ENCODE measurements at regions not wholly inside any gene's neighbourhood (a gene's known extent, or its start where the extent isn't known, plus 50 kb on each side); places are given as distances from the start of the nearest gene placed in this dataset.

DNA sequence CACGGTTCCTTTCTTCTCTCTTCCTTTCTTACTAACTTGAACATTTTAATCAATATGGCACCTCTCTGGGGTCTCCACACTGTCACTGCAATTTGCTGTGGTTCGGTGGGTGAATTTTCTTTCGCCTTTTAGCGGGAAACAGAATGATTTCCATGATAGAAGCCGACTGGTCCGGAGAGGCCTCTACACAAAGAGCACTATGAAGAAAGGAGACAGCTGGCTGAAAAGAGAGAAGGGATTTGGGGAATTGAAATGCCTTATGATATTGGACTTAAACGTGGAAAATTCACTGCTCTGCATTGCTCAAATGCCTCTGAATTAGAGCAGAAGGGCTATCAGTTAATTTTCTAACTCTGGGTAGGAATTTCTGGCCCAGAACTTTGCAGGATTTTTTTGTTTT lies 55.9 kb downstream of the KCNA5 start:
- TF ChIP-seq ZNF274 (IDR thresholded peaks at IDR 0.05; ENCODE audit: low read depth, low read length) (no peak), SUZ12 (IDR thresholded peaks at IDR 0.05; ENCODE audit: extremely low read depth, insufficient read depth, insufficient read length) (no peak)
